ENCODE measurements at regions not wholly inside any gene's neighbourhood (a gene's known extent, or its start where the extent isn't known, plus 50 kb on each side); places are given as distances from the start of the nearest gene placed in this dataset.
A peak's percentile ranks its signal among the peaks of the same experiment; 100 is the strongest.

- no peaks in the 10 kb centered on the region for H3K9me2 ChIP-seq (ENCODE audit: insufficient read depth)
- DNase-seq = peak; percentile 24
- no peak overlapping the region for H3K4me2 ChIP-seq (ENCODE audit: unreplicated experiment)
- H3K9ac ChIP-seq = no peak overlapping the region
- no peak overlapping the region for H3K27ac ChIP-seq
- H3K4me1 ChIP-seq (ENCODE audit: insufficient read depth) = no peaks in the 10 kb centered on the region
- no peaks in the 10 kb centered on the region for H3K36me3 ChIP-seq (ENCODE audit: low read depth)
- no peaks in the 10 kb centered on the region for H3F3A ChIP-seq (ENCODE audit: insufficient read depth)
- H4K20me1 ChIP-seq (ENCODE audit: insufficient read depth) = no peaks in the 10 kb centered on the region
- H3K9me3 ChIP-seq (ENCODE audit: low read depth) = no peaks in the 10 kb centered on the region
- in situ Hi-C loops (cut with MboI) = no loop called here
- no peak overlapping the region for H3K4me3 ChIP-seq
- TF ChIP-seq EZH2phosphoT487 (IDR thresholded peaks at IDR 0.05; ENCODE audit: insufficient read depth, low read depth) (no peak), EZH2 (IDR thresholded peaks at IDR 0.05; ENCODE audit: insufficient read depth, poor library complexity, severe bottlenecking) (no peak)
- 61 to 65% methylated on average over 10 of the region's 10 CpGs for WGBS, 2 experiments (ENCODE audit: low coverage in 1 of 2, low lambda C conversion rate in 2 of 2, missing lambda C conversion rate in 2 of 2)
- H3K27me3 ChIP-seq (replicated peaks; ENCODE audit: insufficient read depth) = no peaks in the 10 kb centered on the region
- H3K79me2 ChIP-seq (ENCODE audit: insufficient read depth) = no peaks in the 10 kb centered on the region
- H2AFZ ChIP-seq = no peak overlapping the region
Observed at GRCh38 chr5:36521838-36522745, 84.3 kb upstream of the SLC1A3 start.

GRCh38 chr5:36522746-36523065 is 83.7 kb upstream of the SLC1A3 start:
- Histone ChIP-seq H3K9ac (no peak overlapping the region), H3K4me2 (ENCODE audit: unreplicated experiment) (no peak overlapping the region), H3K9me3 (ENCODE audit: low read depth) (no peaks in the 10 kb centered on the region), H3F3A (ENCODE audit: insufficient read depth) (no peaks in the 10 kb centered on the region), H3K4me1 (ENCODE audit: insufficient read depth) (no peaks in the 10 kb centered on the region), H3K9me2 (ENCODE audit: insufficient read depth) (no peaks in the 10 kb centered on the region), H4K20me1 (ENCODE audit: insufficient read depth) (no peaks in the 10 kb centered on the region), H3K4me3 (no peak overlapping the region), H3K27ac (no peak overlapping the region), H3K79me2 (ENCODE audit: insufficient read depth) (no peaks in the 10 kb centered on the region), H2AFZ (no peak overlapping the region), H3K36me3 (ENCODE audit: low read depth) (no peaks in the 10 kb centered on the region), H3K27me3 (replicated peaks; ENCODE audit: insufficient read depth) (no peaks in the 10 kb centered on the region)
- in situ Hi-C loops (cut with MboI) = no loop called here
- TF ChIP-seq EZH2phosphoT487 (IDR thresholded peaks at IDR 0.05; ENCODE audit: insufficient read depth, low read depth) (no peak), EZH2 (IDR thresholded peaks at IDR 0.05; ENCODE audit: insufficient read depth, poor library complexity, severe bottlenecking) (no peak)
- DNase-seq = no peak
- WGBS, 2 experiments (ENCODE audit: low coverage in 1 of 2, low lambda C conversion rate in 2 of 2, missing lambda C conversion rate in 2 of 2) = 68 to 71% methylated on average over 5 of the region's 5 CpGs

- no peaks in the 10 kb centered on the region for H3K36me3 ChIP-seq (ENCODE audit: low read depth)
- no peak overlapping the region for H3K4me2 ChIP-seq (ENCODE audit: unreplicated experiment)
- no peaks in the 10 kb centered on the region for H3K79me2 ChIP-seq (ENCODE audit: insufficient read depth)
- TF ChIP-seq EZH2 (IDR thresholded peaks at IDR 0.05; ENCODE audit: insufficient read depth, poor library complexity, severe bottlenecking) (no peak), EZH2phosphoT487 (IDR thresholded peaks at IDR 0.05; ENCODE audit: insufficient read depth, low read depth) (no peak)
- no peaks in the 10 kb centered on the region for H4K20me1 ChIP-seq (ENCODE audit: insufficient read depth)
- no peak overlapping the region for H3K27ac ChIP-seq
- H3F3A ChIP-seq (ENCODE audit: insufficient read depth) = 0 out of 2 replicates have a peak, but pooled peaks cover 4% of the 10 kb centered on the region
- in situ Hi-C loops (cut with MboI) = no loop called here
- H3K4me3 ChIP-seq = no peak overlapping the region
- H3K9me2 ChIP-seq (ENCODE audit: insufficient read depth) = no peaks in the 10 kb centered on the region
- 85 to 86% methylated on average over 5 of the region's 5 CpGs for WGBS, 2 experiments (ENCODE audit: low coverage in 1 of 2, low lambda C conversion rate in 2 of 2, missing lambda C conversion rate in 2 of 2)
- H3K27me3 ChIP-seq (replicated peaks; ENCODE audit: insufficient read depth) = no peaks in the 10 kb centered on the region
- no peaks in the 10 kb centered on the region for H3K9me3 ChIP-seq (ENCODE audit: low read depth)
- no peak overlapping the region for H2AFZ ChIP-seq
- peaks cover 3% of the 10 kb centered on the region for H3K4me1 ChIP-seq (ENCODE audit: insufficient read depth)
- H3K9ac ChIP-seq = no peak overlapping the region
- DNase-seq = no peak
Observed at GRCh38 chr5:36523450-36523849, 83.0 kb upstream of the SLC1A3 start.

GRCh38 chr5:36523926-36524325 is 82.5 kb upstream of the SLC1A3 start:
- no peak overlapping the region for H3K4me2 ChIP-seq (ENCODE audit: unreplicated experiment)
- no peak for TF ChIP-seq EZH2phosphoT487 (IDR thresholded peaks at IDR 0.05; ENCODE audit: insufficient read depth, low read depth)
- TF ChIP-seq EZH2 (IDR thresholded peaks at IDR 0.05; ENCODE audit: insufficient read depth, poor library complexity, severe bottlenecking) = no peak
- H3K27ac ChIP-seq = no peak overlapping the region
- no peak overlapping the region for H3K4me3 ChIP-seq
- H2AFZ ChIP-seq = no peak overlapping the region
- WGBS, 2 experiments (ENCODE audit: low coverage in 1 of 2, low lambda C conversion rate in 2 of 2, missing lambda C conversion rate in 2 of 2) = 47 to 50% methylated on average over 6 of the region's 6 CpGs
- H3K9me2 ChIP-seq (ENCODE audit: insufficient read depth) = no peaks in the 10 kb centered on the region
- no peaks in the 10 kb centered on the region for H3K27me3 ChIP-seq (replicated peaks; ENCODE audit: insufficient read depth)
- H3F3A ChIP-seq (ENCODE audit: insufficient read depth) = peaks cover 9% of the 10 kb centered on the region
- H3K9ac ChIP-seq = no peak overlapping the region
- no peaks in the 10 kb centered on the region for H4K20me1 ChIP-seq (ENCODE audit: insufficient read depth)
- no peaks in the 10 kb centered on the region for H3K79me2 ChIP-seq (ENCODE audit: insufficient read depth)
- peaks cover 8% of the 10 kb centered on the region for H3K4me1 ChIP-seq (ENCODE audit: insufficient read depth)
- DNase-seq = peak; percentile 24
- H3K36me3 ChIP-seq (ENCODE audit: low read depth) = no peaks in the 10 kb centered on the region
- no peaks in the 10 kb centered on the region for H3K9me3 ChIP-seq (ENCODE audit: low read depth)
- in situ Hi-C loops (cut with MboI) = no loop called here
